Nephron progenitor cell (in vitro differentiated cells): ENCODE measurements at regions not wholly inside any gene's neighbourhood (a gene's known extent, or its start where the extent isn't known, plus 50 kb on each side); places are given as distances from the start of the nearest gene placed in this dataset.

ENCODE experiments used
- DNase-seq: peaks from one replicate; pipeline ENCODE4 v3.0.0; 2021
- H3K27ac Mint-ChIP-seq: 2 replicates; pipeline ENCODE4 v1.8.0; 2021; ENCODE audit warnings: mild to moderate bottlenecking, moderate library complexity, mixed read lengths
- H3K27me3 Mint-ChIP-seq: 2 replicates; pipeline ENCODE4 v1.8.0; 2021; ENCODE audit warnings: mild to moderate bottlenecking, low read depth, mixed read lengths; ENCODE audit not compliant: poor library complexity
- H3K36me3 Mint-ChIP-seq: 2 replicates; pipeline ENCODE4 v1.8.0; 2021; ENCODE audit warnings: low read depth, mixed read lengths
- H3K4me1 Mint-ChIP-seq: 2 replicates; pipeline ENCODE4 v1.8.0; 2021; ENCODE audit warnings: mixed read lengths
- H3K4me3 Mint-ChIP-seq: 2 replicates; pipeline ENCODE4 v1.8.0; 2021; ENCODE audit warnings: mild to moderate bottlenecking, moderate library complexity, mixed read lengths
- H3K9me3 Mint-ChIP-seq: 2 replicates; pipeline ENCODE4 v1.8.0; 2021; ENCODE audit warnings: mild to moderate bottlenecking, moderate library complexity, mixed read lengths
- TF ChIP-seq, protein P1 (sequence below): fragments of 200-600 bp; sonication (generic); IDR thresholded peaks from 2 replicates; pipeline ENCODE4 v1.5.0; 2021; ENCODE audit warnings: antibody characterized with exemption

- no peaks in the 10 kb centered on the region for H3K36me3 Mint-ChIP-seq
- peaks cover 38% of the 10 kb centered on the region for H3K27me3 Mint-ChIP-seq
- H3K4me3 Mint-ChIP-seq: no peak overlapping the region
- no peak overlapping the region for H3K27ac Mint-ChIP-seq
- peaks cover 5% of the 10 kb centered on the region for H3K4me1 Mint-ChIP-seq
- TF ChIP-seq, protein P1, sequence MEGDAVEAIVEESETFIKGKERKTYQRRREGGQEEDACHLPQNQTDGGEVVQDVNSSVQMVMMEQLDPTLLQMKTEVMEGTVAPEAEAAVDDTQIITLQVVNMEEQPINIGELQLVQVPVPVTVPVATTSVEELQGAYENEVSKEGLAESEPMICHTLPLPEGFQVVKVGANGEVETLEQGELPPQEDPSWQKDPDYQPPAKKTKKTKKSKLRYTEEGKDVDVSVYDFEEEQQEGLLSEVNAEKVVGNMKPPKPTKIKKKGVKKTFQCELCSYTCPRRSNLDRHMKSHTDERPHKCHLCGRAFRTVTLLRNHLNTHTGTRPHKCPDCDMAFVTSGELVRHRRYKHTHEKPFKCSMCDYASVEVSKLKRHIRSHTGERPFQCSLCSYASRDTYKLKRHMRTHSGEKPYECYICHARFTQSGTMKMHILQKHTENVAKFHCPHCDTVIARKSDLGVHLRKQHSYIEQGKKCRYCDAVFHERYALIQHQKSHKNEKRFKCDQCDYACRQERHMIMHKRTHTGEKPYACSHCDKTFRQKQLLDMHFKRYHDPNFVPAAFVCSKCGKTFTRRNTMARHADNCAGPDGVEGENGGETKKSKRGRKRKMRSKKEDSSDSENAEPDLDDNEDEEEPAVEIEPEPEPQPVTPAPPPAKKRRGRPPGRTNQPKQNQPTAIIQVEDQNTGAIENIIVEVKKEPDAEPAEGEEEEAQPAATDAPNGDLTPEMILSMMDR: no peak
- no peaks in the 10 kb centered on the region for H3K9me3 Mint-ChIP-seq
- DNase-seq: no peak
Measured at GRCh38 chr22:46079093-46079860, 71.0 kb upstream of the PPARA start.

GRCh38 chr22:46079861-46080821, 70.2 kb upstream of the PPARA start:
- Mint-ChIP-seq H3K27me3 (peaks cover 30% of the 10 kb centered on the region), H3K4me3 (no peak overlapping the region), H3K27ac (no peak overlapping the region), H3K4me1 (peaks cover 5% of the 10 kb centered on the region), H3K9me3 (no peaks in the 10 kb centered on the region), H3K36me3 (no peaks in the 10 kb centered on the region)
- DNase-seq: no peak
- TF ChIP-seq, protein P1: no peak

DNA sequence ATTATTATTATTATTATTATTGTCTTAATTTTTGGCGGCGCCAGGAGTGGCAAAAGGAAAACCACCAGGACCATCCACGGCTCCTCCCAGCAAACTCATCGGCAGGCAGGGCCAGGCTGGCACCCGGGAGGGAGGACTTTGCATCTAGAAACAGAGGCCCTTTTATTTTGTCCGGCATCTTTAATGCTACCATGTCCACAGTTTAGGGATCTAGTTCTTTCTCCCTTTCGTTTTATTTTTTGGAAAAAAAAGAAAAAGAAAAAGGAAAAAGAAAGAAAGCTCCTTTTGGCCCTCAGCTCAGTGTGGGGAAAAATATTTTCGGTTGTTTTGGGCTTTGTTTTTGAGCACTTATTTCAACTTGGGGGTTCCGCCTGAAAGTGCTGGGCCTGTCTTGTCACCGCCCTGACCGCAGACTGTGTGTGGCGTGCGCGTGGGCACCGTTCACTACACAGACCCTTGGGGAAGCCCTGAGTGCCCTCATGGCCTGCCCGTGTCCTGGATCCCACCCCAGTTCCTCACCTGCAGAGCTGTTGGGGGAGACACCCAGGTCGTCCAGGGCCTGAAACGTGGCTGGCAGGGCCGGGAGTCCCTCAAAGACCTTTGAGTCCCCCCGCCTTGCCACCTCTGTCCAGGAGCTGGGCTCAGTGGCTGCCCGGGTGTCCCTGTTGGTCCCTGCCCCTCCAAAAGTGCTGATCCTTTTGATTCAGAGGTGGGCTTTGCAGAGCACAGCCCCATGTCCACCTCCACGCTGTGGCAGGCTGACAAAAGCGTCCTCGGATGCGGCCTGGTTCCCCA, 69.1 kb upstream of the PPARA start:
- Mint-ChIP-seq H3K4me3 (no peak overlapping the region), H3K4me1 (peaks cover 5% of the 10 kb centered on the region), H3K27ac (no peak overlapping the region), H3K27me3 (peaks cover 19% of the 10 kb centered on the region), H3K36me3 (no peaks in the 10 kb centered on the region), H3K9me3 (no peaks in the 10 kb centered on the region)
- no peak for DNase-seq
- TF ChIP-seq, protein P1: no peak

DNA sequence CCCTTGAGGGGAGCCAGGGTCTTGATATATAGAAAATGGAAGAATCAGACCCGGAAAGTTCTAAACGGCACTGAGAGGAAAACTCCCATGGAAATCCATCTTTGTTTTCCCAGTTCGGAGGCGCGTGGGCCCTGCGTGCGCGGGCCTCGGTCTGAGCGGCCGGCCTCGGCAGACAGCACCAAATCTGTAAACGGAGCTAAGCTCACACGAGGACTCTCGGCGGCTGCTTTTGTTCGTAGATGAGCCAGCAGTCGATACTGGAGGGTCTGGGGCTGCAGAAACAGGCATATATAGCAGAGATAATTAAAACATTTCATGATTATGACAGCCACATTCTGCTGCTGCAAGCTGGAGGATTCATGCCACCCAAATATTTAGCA, 68.5 kb upstream of the PPARA start:
- Mint-ChIP-seq H3K4me3 (no peak overlapping the region), H3K4me1 (peaks cover 5% of the 10 kb centered on the region), H3K9me3 (no peaks in the 10 kb centered on the region), H3K36me3 (no peaks in the 10 kb centered on the region), H3K27ac (no peak overlapping the region), H3K27me3 (peaks cover 13% of the 10 kb centered on the region)
- DNase-seq: no peak
- TF ChIP-seq, protein P1: no peak

DNA sequence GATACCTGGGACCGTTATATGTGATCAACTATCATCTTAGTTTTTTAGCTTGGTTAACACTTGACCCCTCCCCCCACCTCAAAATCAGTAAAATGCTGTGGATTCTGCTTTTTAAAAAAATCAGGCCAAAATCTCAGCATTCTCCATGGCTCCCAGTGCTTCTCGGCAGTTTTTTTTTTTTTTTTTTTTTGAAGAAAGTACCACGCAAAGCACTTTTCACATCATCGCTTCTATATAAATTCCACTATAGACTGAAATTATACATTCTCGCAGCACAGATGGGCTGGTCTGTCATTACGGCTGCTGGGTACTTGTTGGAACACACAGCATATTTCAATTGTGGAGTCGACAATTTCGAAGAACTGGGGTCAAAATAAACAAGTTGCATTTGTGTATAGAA, 67.7 kb upstream of the PPARA start:
- H3K9me3 Mint-ChIP-seq: no peaks in the 10 kb centered on the region
- no peak overlapping the region for H3K4me3 Mint-ChIP-seq
- peaks cover 7% of the 10 kb centered on the region for H3K27me3 Mint-ChIP-seq
- H3K36me3 Mint-ChIP-seq: no peaks in the 10 kb centered on the region
- peaks cover under 1% of the 10 kb centered on the region for H3K4me1 Mint-ChIP-seq
- no peak for DNase-seq
- TF ChIP-seq, protein P1: no peak
- no peak overlapping the region for H3K27ac Mint-ChIP-seq
